Astrocyte (in vitro differentiated cells and primary cell): ENCODE measurements at regions not wholly inside any gene's neighbourhood (a gene's known extent, or its start where the extent isn't known, plus 50 kb on each side); places are given as distances from the start of the nearest gene placed in this dataset.

Experiments
- EZH2 ChIP-seq: IDR thresholded peaks from 2 replicates; pipeline ENCODE4 v1.6.1; 2012; ENCODE audit warnings: mild to moderate bottlenecking, low read length, inconsistent platforms; ENCODE audit not compliant: insufficient read depth
- TF ChIP-seq, protein P1 (sequence below): IDR thresholded peaks from 2 replicates; pipeline ENCODE4 v1.5.1; 2011; ENCODE audit warnings: low read depth, mild to moderate bottlenecking, inconsistent platforms, low read length, moderate library complexity; ENCODE audit not compliant: insufficient read depth

DNA sequence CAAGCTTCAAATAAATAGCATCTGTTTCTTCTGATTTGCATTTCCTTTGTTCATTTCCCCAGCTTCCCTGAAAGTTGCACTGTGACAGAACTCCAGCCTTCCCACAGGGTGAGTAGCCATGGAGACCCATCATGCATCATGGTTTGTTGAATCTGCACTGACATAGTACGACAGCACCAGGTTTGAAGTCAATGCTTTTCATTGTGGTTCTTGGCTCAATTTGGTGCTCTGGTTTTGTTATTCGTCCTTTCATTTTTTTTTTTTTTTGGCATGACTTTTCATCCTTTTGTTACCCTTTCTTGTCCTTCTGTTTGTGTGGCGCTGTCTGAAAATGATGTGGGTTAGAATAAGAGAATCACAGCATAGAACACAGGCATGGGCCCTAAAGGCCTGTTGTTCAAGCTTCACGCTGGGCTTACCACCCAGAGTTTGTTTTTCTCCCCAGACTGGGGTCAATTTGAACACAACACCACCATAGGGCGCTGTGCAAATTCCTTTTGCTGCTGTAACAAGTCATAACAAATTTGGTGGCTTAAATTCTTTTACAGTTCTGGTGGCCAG is 206.2 kb upstream of the CDH10 start:
- TF ChIP-seq, protein P1, sequence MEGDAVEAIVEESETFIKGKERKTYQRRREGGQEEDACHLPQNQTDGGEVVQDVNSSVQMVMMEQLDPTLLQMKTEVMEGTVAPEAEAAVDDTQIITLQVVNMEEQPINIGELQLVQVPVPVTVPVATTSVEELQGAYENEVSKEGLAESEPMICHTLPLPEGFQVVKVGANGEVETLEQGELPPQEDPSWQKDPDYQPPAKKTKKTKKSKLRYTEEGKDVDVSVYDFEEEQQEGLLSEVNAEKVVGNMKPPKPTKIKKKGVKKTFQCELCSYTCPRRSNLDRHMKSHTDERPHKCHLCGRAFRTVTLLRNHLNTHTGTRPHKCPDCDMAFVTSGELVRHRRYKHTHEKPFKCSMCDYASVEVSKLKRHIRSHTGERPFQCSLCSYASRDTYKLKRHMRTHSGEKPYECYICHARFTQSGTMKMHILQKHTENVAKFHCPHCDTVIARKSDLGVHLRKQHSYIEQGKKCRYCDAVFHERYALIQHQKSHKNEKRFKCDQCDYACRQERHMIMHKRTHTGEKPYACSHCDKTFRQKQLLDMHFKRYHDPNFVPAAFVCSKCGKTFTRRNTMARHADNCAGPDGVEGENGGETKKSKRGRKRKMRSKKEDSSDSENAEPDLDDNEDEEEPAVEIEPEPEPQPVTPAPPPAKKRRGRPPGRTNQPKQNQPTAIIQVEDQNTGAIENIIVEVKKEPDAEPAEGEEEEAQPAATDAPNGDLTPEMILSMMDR = no peak
- TF ChIP-seq EZH2 = no peak
